C4-2B (cell line): ENCODE measurements at regions not wholly inside any gene's neighbourhood (a gene's known extent, or its start where the extent isn't known, plus 50 kb on each side); places are given as distances from the start of the nearest gene placed in this dataset.
"Not testable (repeated sequence)": the region's sequence is repeated elsewhere in the genome, so short reads cannot be mapped to it uniquely, and the experiment has no call there.

Experiments used
- CTCF ChIP-seq: fragments of 450-650 bp; conservative IDR thresholded peaks from 2 replicates; pipeline ENCODE4 v1.5.1; 2017; ENCODE audit warnings: mild to moderate bottlenecking
- ZFX ChIP-seq: fragments of 450-650 bp; IDR thresholded peaks from 2 replicates; pipeline ENCODE4 v1.6.1; 2017

- not testable (repeated sequence) for TF ChIP-seq CTCF, ZFX
These were observed 157.8 kb downstream of the IGLL1 start for GRCh38 chr22:23422281-23422680.
